ENCODE measurements at regions not wholly inside any gene's neighbourhood (a gene's known extent, or its start where the extent isn't known, plus 50 kb on each side); places are given as distances from the start of the nearest gene placed in this dataset.

DNA sequence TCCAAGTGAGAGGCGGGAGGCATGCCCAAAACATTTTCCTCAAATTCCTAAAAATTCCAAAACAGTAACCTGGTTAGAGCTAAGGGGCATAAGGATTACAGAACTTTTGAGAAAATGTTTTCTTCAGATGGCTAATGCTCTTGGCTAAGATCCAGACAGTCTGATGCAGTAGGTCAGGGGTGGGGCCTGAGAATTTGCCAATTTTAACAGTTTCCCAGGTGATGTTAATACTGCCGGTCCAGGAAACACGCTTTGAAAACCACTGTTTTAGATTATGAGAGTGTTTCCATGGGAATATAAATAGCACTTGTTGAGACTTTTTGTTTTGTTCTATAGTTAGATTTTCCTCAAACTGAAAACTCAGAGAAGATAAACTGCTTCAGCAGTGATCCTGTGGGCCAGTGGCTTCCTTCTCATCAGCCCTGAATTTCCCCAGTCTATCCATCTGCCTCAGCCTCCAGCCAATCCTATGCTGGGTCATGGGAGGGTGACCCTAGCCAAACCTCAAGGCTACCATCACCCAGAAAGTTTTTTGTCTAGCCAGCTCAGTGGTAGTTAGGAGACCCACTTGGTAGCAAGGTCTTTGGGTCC, 71.6 kb upstream of the ACP3 start:
- ChIA-PET CTCF (interaction anchor here (0.8 to 8.3 kb wide), 5 partner anchors 9 to 155 kb away, joined by 3 to 98 read pairs (median 13); no protein-coding TSS in a partner anchor), POLR2A (interaction anchor here (0.6 kb wide), 1 partner anchor 559 kb away, joined by 3 read pairs; no protein-coding TSS in a partner anchor)
- WGBS (ENCODE audit: low lambda C conversion rate): 86% methylated on average over 3 of the region's 3 CpGs

More for the DNA sequence above, 71.6 kb upstream of the ACP3 start:
- no peak overlapping the region for H3K9ac ChIP-seq
- no peak for DNase-seq
- H3K27ac ChIP-seq (ENCODE audit: low read depth in 2 of 2, low read length in 1 of 2): no peak overlapping the region
- no peaks in the 10 kb centered on the region for H3K9me2 ChIP-seq
- H3K4me3 ChIP-seq (ENCODE audit: low read depth in 2 of 2, low read length in 1 of 2): no peak overlapping the region
- TF ChIP-seq TEAD4 (IDR thresholded peaks at IDR 0.05; ENCODE audit: borderline replicate concordance, insufficient read depth): no peak
- TF ChIP-seq ZBTB33 (IDR thresholded peaks at IDR 0.05; ENCODE audit: borderline replicate concordance, low read depth): no peak
- TF ChIP-seq RFX5 (IDR thresholded peaks at IDR 0.05; ENCODE audit: low read length): no peak
- no peak for TF ChIP-seq RCOR1 (IDR thresholded peaks at IDR 0.05; ENCODE audit: low read length)
- TF ChIP-seq RXRA (IDR thresholded peaks at IDR 0.05; ENCODE audit: borderline replicate concordance, low read depth): no peak
- no peak for TF ChIP-seq NFIC (IDR thresholded peaks at IDR 0.05; ENCODE audit: borderline replicate concordance)
- TF ChIP-seq TCF12 (IDR thresholded peaks at IDR 0.05): no peak
- no peak for TF ChIP-seq YY1 (IDR thresholded peaks at IDR 0.05; ENCODE audit: low read depth)
- no peak for TF ChIP-seq GATA2 (CRISPR knock-in tag; IDR thresholded peaks at IDR 0.05)
- TF ChIP-seq GABPA (IDR thresholded peaks at IDR 0.05; ENCODE audit: low read depth): no peak
- TF ChIP-seq USF1 (IDR thresholded peaks at IDR 0.05; ENCODE audit: borderline replicate concordance, low read depth): no peak
- TF ChIP-seq CHD2 (IDR thresholded peaks at IDR 0.05; ENCODE audit: low read length, partially characterized antibody): no peak
- TF ChIP-seq SIN3A (IDR thresholded peaks at IDR 0.05; ENCODE audit: borderline replicate concordance, low read depth, low read length): no peak
- no peak for TF ChIP-seq EP300 (IDR thresholded peaks at IDR 0.05; ENCODE audit: borderline replicate concordance in 1 of 2, low read depth in 1 of 2, low read length in 1 of 2)
- TF ChIP-seq, protein P1, sequence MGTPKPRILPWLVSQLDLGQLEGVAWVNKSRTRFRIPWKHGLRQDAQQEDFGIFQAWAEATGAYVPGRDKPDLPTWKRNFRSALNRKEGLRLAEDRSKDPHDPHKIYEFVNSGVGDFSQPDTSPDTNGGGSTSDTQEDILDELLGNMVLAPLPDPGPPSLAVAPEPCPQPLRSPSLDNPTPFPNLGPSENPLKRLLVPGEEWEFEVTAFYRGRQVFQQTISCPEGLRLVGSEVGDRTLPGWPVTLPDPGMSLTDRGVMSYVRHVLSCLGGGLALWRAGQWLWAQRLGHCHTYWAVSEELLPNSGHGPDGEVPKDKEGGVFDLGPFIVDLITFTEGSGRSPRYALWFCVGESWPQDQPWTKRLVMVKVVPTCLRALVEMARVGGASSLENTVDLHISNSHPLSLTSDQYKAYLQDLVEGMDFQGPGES (IDR thresholded peaks at IDR 0.05; ENCODE audit: low read depth, low read length): no peak
- TF ChIP-seq NRF1 (IDR thresholded peaks at IDR 0.05; ENCODE audit: low read depth, low read length): no peak
- no peaks in the 10 kb centered on the region for H3K79me2 ChIP-seq (ENCODE audit: insufficient read depth)
- H3K27me3 ChIP-seq (ENCODE audit: insufficient read depth): no peaks in the 10 kb centered on the region; the same call in 1 of the 2 replicates
- H3K4me2 ChIP-seq: no peak overlapping the region
- H3K9me3 ChIP-seq: no peaks in the 10 kb centered on the region
- H3K4me1 ChIP-seq (ENCODE audit: control insufficient read depth in 1 of 2, insufficient read depth in 2 of 2, low read depth in 1 of 2, low read length in 1 of 2): no peaks in the 10 kb centered on the region; a peak in 1 of 4 replicates
- no peaks in the 10 kb centered on the region for H3F3A ChIP-seq (replicated peaks; ENCODE audit: insufficient read depth)
- H3K36me3 ChIP-seq (replicated peaks in 1 of 2; ENCODE audit: control insufficient read depth in 1 of 2, insufficient read depth in 2 of 2, low read length in 1 of 2): no peaks in the 10 kb centered on the region
- no peaks in the 10 kb centered on the region for H4K20me1 ChIP-seq (ENCODE audit: insufficient read depth)
- no peak overlapping the region for H2AFZ ChIP-seq (ENCODE audit: low read depth)
